GM13977 (cell line): ENCODE measurements at regions not wholly inside any gene's neighbourhood (a gene's known extent, or its start where the extent isn't known, plus 50 kb on each side); places are given as distances from the start of the nearest gene placed in this dataset.
"Not testable (repeated sequence)": the region's sequence is repeated elsewhere in the genome, so short reads cannot be mapped to it uniquely, and the experiment has no call there.

Source experiments
- DNase-seq: peaks from one replicate; pipeline ENCODE4 v3.0.0; 2012; ENCODE audit warnings: low spot score
- in situ Hi-C: fragments of 300-500 bp; cut with MboI; formaldehyde crosslinking; loops from one replicate; pipeline ENCODE4 v1.12.0; 2022; ENCODE audit warnings: low sequenced_read_pairs, low pct_unique_long_range_greater_than_20kb, mixed read lengths, inconsistent platforms; ENCODE audit not compliant: unreplicated experiment
- TF ChIP-seq, protein P1 (sequence below): IDR thresholded peaks from 2 replicates; pipeline ENCODE4 v1.5.1; 2012; ENCODE audit warnings: mild to moderate bottlenecking, control low read depth; ENCODE audit not compliant: insufficient read depth; ENCODE audit errors: extremely low read depth, missing control alignments

DNA sequence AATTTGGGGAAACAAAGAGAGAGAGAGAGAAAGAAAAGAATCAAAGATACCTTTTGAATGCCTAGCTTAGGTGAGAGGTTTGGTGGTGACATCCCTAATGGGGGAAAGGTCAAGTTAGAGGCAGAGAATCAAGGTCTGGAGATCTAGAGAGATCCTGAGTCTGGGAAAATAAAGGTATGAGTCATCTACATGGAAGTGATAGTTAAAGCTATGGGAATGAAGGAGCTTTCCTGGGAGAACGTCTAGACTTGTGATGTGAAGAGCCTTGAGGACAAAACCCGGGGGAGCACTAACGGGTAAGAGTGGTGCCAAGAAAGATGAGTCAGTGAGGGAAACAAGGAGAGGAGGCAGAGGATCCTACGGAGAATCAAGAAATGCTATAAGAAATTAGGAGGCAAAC, 110.8 kb upstream of the RUNX1 start:
- TF ChIP-seq, protein P1, sequence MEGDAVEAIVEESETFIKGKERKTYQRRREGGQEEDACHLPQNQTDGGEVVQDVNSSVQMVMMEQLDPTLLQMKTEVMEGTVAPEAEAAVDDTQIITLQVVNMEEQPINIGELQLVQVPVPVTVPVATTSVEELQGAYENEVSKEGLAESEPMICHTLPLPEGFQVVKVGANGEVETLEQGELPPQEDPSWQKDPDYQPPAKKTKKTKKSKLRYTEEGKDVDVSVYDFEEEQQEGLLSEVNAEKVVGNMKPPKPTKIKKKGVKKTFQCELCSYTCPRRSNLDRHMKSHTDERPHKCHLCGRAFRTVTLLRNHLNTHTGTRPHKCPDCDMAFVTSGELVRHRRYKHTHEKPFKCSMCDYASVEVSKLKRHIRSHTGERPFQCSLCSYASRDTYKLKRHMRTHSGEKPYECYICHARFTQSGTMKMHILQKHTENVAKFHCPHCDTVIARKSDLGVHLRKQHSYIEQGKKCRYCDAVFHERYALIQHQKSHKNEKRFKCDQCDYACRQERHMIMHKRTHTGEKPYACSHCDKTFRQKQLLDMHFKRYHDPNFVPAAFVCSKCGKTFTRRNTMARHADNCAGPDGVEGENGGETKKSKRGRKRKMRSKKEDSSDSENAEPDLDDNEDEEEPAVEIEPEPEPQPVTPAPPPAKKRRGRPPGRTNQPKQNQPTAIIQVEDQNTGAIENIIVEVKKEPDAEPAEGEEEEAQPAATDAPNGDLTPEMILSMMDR: no peak
- in situ Hi-C loops: no loop called here

GRCh38 chr21:35157374-35157773, 108.3 kb upstream of the RUNX1 start:
- DNase-seq, in situ Hi-C loops: not testable (repeated sequence)

More for the DNA sequence above, 110.8 kb upstream of the RUNX1 start:
- no peak for DNase-seq

- in situ Hi-C loops: no loop called here
- TF ChIP-seq, protein P1: no peak
- no peak for DNase-seq
These were observed 107.5 kb upstream of the RUNX1 start for GRCh38 chr21:35156293-35157278.

- TF ChIP-seq, protein P1: no peak
- no peak for DNase-seq
- in situ Hi-C loops: no loop called here
These were observed 105.7 kb upstream of the RUNX1 start for GRCh38 chr21:35154788-35155187.

DNA sequence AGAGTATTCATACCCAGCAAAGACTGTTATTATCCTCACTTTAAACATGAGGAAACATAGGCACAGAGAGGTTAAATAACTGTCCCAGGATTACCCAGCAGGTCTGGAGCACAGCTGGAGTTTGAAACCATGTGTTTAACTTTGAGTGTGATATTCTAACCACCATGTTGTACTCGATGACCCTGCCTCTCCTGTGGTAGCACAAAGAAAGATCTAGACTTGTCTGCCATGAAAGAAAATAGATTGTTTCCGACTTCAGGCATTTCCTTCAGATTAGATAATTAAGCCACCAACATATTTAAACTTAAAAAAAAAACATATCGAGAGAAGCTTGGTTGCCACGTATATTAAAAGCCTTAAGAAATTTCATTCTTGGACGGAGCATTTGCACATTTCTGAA, 104.6 kb upstream of the RUNX1 start:
- TF ChIP-seq, protein P1: no peak
- no peak for DNase-seq
- in situ Hi-C loops: no loop called here

DNA sequence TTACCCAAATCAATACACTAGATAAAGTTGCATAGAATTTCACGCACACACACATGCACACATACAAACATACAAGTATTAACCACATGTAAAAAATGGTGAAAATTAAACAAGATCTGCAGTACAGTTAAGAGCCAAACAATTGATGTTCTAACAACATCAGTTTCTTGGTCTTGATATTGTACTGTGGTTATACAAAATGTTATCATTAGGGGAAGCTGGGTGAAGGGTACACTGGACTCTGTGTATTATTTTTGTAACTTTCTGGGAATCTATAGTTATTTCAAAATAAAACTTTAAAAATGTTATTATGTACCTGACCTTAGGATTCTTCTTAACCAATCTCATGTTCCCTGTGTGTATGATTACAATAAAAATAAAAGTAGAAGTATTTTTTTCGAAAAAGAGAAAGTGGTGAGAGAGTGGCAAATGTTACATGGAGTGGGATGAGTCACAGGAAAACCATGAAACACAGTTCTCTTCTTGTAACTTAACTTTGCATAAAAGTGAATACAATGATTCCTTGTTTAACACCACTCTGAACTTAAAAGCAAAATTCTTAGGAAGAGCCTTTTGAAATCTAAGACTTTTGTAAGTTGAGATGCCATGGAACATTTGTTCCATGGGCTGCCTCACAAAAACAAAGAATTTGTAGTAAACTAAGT, 101.6 kb upstream of the RUNX1 start:
- DNase-seq: no peak
- TF ChIP-seq, protein P1: no peak
- in situ Hi-C loops: no loop called here

GRCh38 chr21:35149698-35150097, 100.6 kb upstream of the RUNX1 start:
- DNase-seq: no peak
- TF ChIP-seq, protein P1: no peak
- in situ Hi-C loops: no loop called here
